Ammon's horn (tissue), 1 donor: ENCODE measurements at regions not wholly inside any gene's neighbourhood (a gene's known extent, or its start where the extent isn't known, plus 50 kb on each side); places are given as distances from the start of the nearest gene placed in this dataset.

Experiments used
- DNase-seq: peaks from one replicate; pipeline ENCODE4 v3.0.0-alpha.2; 2016; ENCODE audit warnings: low spot score

- DNase-seq: no peak
Measured at GRCh38 chr14:36465178-36465577, 54.9 kb downstream of the NKX2-1 start.

- no peak for DNase-seq
Measured at GRCh38 chr14:36462890-36463289, 57.1 kb downstream of the NKX2-1 start.

- DNase-seq: no peak
Measured at GRCh38 chr14:36455241-36455627, 64.8 kb downstream of the NKX2-1 start.

GRCh38 chr14:36454599-36455240 is 65.3 kb downstream of the NKX2-1 start:
- DNase-seq: no peak

- no peak for DNase-seq
Measured at GRCh38 chr14:36452860-36453259, 67.2 kb downstream of the NKX2-1 start.

- DNase-seq: no peak
Measured at GRCh38 chr14:36451310-36452065, 68.5 kb downstream of the NKX2-1 start.

- DNase-seq: no peak
Measured at GRCh38 chr14:36450550-36450949, 69.5 kb downstream of the NKX2-1 start.

- DNase-seq: no peak
Measured at GRCh38 chr14:36449903-36450302, 70.1 kb downstream of the NKX2-1 start.

- DNase-seq: no peak
Measured at GRCh38 chr14:36443374-36443773, 76.7 kb downstream of the NKX2-1 start.

- DNase-seq: no peak
Measured at GRCh38 chr14:36442824-36443241, 77.2 kb downstream of the NKX2-1 start.

- DNase-seq: no peak
Measured at GRCh38 chr14:36441283-36441682, 78.7 kb downstream of the NKX2-1 start.

- no peak for DNase-seq
Measured at GRCh38 chr14:36439766-36440165, 80.3 kb downstream of the NKX2-1 start.

GRCh38 chr14:36438883-36439282 is 81.1 kb downstream of the NKX2-1 start:
- no peak for DNase-seq

- DNase-seq: no peak
Measured at GRCh38 chr14:36430662-36431084, 89.4 kb downstream of the NKX2-1 start.

GRCh38 chr14:36430169-36430568 is 89.9 kb downstream of the NKX2-1 start:
- no peak for DNase-seq

- DNase-seq: no peak
Measured at GRCh38 chr14:36429692-36430091, 90.3 kb downstream of the NKX2-1 start.

GRCh38 chr14:36428350-36428749 is 91.7 kb downstream of the NKX2-1 start:
- no peak for DNase-seq

- DNase-seq: no peak
Measured at GRCh38 chr14:36426836-36427235, 93.2 kb downstream of the NKX2-1 start.

GRCh38 chr14:36426113-36426512 is 93.9 kb downstream of the NKX2-1 start:
- DNase-seq: no peak

GRCh38 chr14:36424478-36425102 is 95.4 kb downstream of the NKX2-1 start:
- DNase-seq: no peak

GRCh38 chr14:36423430-36423829 is 96.6 kb downstream of the NKX2-1 start:
- no peak for DNase-seq

- no peak for DNase-seq
Measured at GRCh38 chr14:36420149-36420687, 99.8 kb upstream of the MBIP start.

GRCh38 chr14:36418937-36419336 is 98.5 kb upstream of the MBIP start:
- DNase-seq: no peak
